Adrenal gland (tissue), 9 donors: ENCODE measurements at regions not wholly inside any gene's neighbourhood (a gene's known extent, or its start where the extent isn't known, plus 50 kb on each side); places are given as distances from the start of the nearest gene placed in this dataset.
A peak's percentile ranks its signal among the peaks of the same experiment; 100 is the strongest.

Experiments
- DNase-seq, 7 donors: peaks; one replicate each; pipeline ENCODE4 v3.0.0-alpha.2; 2019 to 2020
- H3K27ac ChIP-seq, 5 donors: fragments of 200-600 bp; sonication (generic) in 4 of 5; 1 replicate in 3 of 5; 2 replicates in 2 of 5; pipeline versions ENCODE4 v1.5.1 to v1.8.0; 2016 to 2020; ENCODE audit warnings: mild to moderate bottlenecking in 1 of 5
- H3K27me3 ChIP-seq: fragments of 200-600 bp; 2 replicates; pipeline ENCODE4 v1.8.0; 2021
- H3K36me3 ChIP-seq, 2 donors: fragments of 200-600 bp; replicated peaks in 1 of 2; 1 replicate in 1 of 2; 2 replicates in 1 of 2; pipeline versions ENCODE4 v1.5.1 to v1.8.0; 2018 to 2022
- H3K4me1 ChIP-seq, 2 donors: fragments of 200-600 bp; replicated peaks in 1 of 2; 1 replicate in 1 of 2; 2 replicates in 1 of 2; pipeline versions ENCODE4 v1.5.1 to v1.8.0; 2018 to 2021
- H3K4me3 ChIP-seq, 4 donors: fragments of 200-600 bp; sonication (generic) in 3 of 4; one replicate each; pipeline ENCODE4 v1.5.1; 2016 to 2018
- H3K9me3 ChIP-seq, 3 donors: fragments of 200-600 bp; sonication (generic) in 1 of 3; replicated peaks in 1 of 3; 1 replicate in 2 of 3; 2 replicates in 1 of 3; pipeline versions ENCODE4 v1.5.1 to v1.8.0; 2016 to 2021
- POLR2A ChIP-seq, 2 donors: fragments of 450-650 bp; IDR thresholded peaks; one replicate each; pipeline ENCODE4 v1.6.1; 2017; ENCODE audit warnings: antibody characterized with exemption in 2 of 2, mild to moderate bottlenecking in 2 of 2, moderate library complexity in 1 of 2
- WGBS, 4 donors: extraction: QIAGEN DNeasy Blood & Tissue Kit in 2 of 4; methylation state at CpG; one replicate each; pipeline versions ENCODE4 v1.1.5 to v1.1.7; 2013 to 2017; 5-methylcytosine and 5-hydroxymethylcytosine counted together
- intact Hi-C, 2 donors: fragments of 100-400 bp; cut with DNase I; formaldehyde crosslinking; loops; one replicate each; pipeline versions ENCODE4 v1.14.1 to v1.15.0; 2022 to 2023
- TF ChIP-seq, protein P1 (sequence below), 6 experiments: fragments of 450-650 bp in 4 of 6; fragments of 200-600 bp in 2 of 6; sonication (generic) in 1 of 6; IDR thresholded peaks; 1 replicate in 5 of 6; 2 replicates in 1 of 6; pipeline versions ENCODE4 v1.5.1 to v1.8.0; 2016 to 2021; ENCODE audit warnings: antibody characterized with exemption in 6 of 6, mild to moderate bottlenecking in 2 of 6, moderate library complexity in 1 of 6
- donor health status: healthy with polysubstance abuse.
- donor health status: Bipolar disorder and iron deficiency.
- donor health status: DM: yes; HTN: yes; CAD: no.
- donor health status: DM: no; HTN: no; CAD: no.
- donor health status: DM: no; HTN: no; CAD: no.

DNA sequence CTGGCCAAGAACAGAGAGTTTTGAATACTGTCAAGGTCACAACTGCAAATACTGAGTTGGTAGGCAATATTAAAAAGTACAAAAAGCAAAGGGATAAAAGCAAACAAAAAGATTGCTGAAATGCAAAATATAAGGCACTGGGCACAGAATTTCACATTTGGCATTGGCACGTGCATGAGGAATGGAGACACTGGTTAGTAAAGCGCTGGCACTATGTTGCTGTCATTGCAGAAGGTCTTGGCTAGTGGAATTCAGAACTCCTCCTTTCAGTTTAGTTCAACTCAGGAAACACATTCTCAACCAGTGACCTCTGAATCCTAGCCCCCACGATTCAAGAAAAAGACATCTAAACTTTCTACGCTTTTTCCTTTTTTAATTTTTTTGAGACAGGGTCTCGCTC is 111.8 kb upstream of the PSMD7 start:
- Histone ChIP-seq H3K36me3 (no peaks in the 10 kb centered on the region), H3K4me3 (no peak overlapping the region), H3K27ac (no peak overlapping the region), H3K9me3 (no peaks in the 10 kb centered on the region), H3K27me3 (no peaks in the 10 kb centered on the region), H3K4me1 (no peaks in the 10 kb centered on the region)
- intact Hi-C loops: no loop called here
- no peak for DNase-seq
- TF ChIP-seq, protein P1, sequence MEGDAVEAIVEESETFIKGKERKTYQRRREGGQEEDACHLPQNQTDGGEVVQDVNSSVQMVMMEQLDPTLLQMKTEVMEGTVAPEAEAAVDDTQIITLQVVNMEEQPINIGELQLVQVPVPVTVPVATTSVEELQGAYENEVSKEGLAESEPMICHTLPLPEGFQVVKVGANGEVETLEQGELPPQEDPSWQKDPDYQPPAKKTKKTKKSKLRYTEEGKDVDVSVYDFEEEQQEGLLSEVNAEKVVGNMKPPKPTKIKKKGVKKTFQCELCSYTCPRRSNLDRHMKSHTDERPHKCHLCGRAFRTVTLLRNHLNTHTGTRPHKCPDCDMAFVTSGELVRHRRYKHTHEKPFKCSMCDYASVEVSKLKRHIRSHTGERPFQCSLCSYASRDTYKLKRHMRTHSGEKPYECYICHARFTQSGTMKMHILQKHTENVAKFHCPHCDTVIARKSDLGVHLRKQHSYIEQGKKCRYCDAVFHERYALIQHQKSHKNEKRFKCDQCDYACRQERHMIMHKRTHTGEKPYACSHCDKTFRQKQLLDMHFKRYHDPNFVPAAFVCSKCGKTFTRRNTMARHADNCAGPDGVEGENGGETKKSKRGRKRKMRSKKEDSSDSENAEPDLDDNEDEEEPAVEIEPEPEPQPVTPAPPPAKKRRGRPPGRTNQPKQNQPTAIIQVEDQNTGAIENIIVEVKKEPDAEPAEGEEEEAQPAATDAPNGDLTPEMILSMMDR (IDR thresholded peaks at IDR 0.05): no peak
- TF ChIP-seq POLR2A (IDR thresholded peaks at IDR 0.05): no peak
- 74 to 83% (median 76%) methylated on average over 5 of the region's 5 CpGs for WGBS, 4 donors

DNA sequence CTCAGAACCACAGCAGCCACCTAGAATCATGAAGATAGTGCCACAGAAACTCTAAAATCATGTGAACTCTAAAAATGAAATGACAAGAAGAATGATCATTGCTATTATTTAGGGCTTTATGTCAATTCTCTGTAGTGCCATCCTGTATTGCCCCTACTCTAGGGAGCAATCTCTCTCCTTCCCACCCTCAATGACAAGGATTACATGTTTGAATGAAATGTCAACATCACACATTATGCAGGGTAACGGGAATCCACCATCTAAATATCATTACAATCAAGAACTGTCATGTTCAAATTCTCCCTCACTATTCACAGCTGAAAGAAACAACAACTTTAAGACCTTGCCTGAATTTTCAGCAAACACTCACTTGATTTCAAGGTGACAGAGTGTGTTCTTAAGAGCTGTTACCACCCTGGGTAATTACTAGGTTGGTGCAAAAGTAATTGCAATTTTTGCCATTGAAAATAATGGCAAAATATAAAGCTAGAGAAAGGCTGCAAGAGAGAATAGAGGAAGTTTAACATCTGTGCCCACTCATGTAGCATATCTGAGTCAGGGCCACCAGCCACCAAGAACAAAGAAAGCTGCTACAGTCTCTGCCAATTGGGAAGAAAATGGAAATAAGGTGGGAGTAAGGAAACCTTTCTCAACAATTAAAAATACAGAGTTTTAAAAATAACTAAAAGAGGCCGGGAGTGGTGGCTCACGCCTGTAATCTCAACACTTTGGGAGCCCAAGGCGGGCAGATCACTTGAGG is 112.8 kb upstream of the PSMD7 start:
- WGBS, 4 donors: 88 to 95% (median 91%) methylated on average over 4 of the region's 4 CpGs
- TF ChIP-seq, protein P1 (IDR thresholded peaks at IDR 0.05): no peak
- no peak for TF ChIP-seq POLR2A (IDR thresholded peaks at IDR 0.05)
- intact Hi-C loops: no loop called here

DNA sequence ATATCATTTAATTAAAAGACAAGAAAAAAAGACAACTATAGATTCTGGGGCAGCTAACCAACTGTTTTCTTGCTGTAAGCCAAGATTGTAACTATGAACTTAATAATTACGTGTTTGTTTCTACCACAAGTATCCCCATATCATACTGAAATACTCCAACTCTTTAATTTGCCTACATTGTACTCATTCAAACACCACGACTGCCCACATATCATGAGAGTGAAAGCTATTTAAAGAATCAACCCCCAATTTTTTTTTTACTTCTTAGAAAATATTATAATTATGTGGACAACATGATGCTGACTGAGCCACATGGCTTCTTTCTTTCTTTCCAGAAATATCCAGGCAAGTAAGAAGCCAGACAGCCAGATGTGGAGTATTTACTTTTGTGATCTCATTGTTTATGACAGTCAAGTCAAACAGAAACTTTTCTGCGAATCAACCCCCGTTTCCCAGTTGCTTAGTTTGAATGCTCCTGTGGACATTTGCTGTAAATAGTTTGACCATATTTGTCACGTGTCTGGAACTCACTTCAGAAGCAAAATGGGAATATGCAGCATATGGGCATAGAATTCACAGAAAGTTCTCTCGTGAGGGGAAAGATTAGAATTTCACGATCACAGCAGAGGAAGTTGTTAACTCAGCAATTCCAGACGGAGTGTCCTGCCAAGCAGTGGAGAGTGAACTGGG is 126.8 kb upstream of the PSMD7 start:
- intact Hi-C loops: no loop called here
- no peak for DNase-seq
- Histone ChIP-seq H3K27ac (no peak overlapping the region), H3K27me3 (no peaks in the 10 kb centered on the region), H3K36me3 (no peaks in the 10 kb centered on the region), H3K4me1 (no peaks in the 10 kb centered on the region), H3K9me3 (no peaks in the 10 kb centered on the region), H3K4me3 (peak overlapping the region in 1 of 4 donors; percentile 35)
- WGBS, 4 donors: 51 to 63% (median 62%) methylated on average over 8 of the region's 8 CpGs
- TF ChIP-seq, protein P1 (IDR thresholded peaks at IDR 0.05): no peak
- TF ChIP-seq POLR2A (IDR thresholded peaks at IDR 0.05): no peak

More for the DNA sequence above, 112.8 kb upstream of the PSMD7 start:
- DNase-seq: no peak
- no peaks in the 10 kb centered on the region for H3K9me3 ChIP-seq
- no peaks in the 10 kb centered on the region for H3K4me1 ChIP-seq
- no peak overlapping the region for H3K4me3 ChIP-seq
- no peaks in the 10 kb centered on the region for H3K36me3 ChIP-seq
- no peak overlapping the region for H3K27ac ChIP-seq
- H3K27me3 ChIP-seq: no peaks in the 10 kb centered on the region

GRCh38 chr16:74169066-74169465 is 127.5 kb upstream of the PSMD7 start:
- 76 to 91% (median 88%) methylated on average over 3 of the region's 3 CpGs for WGBS, 4 donors
- no peak for DNase-seq
- no peak overlapping the region for H3K4me3 ChIP-seq
- no peaks in the 10 kb centered on the region for H3K9me3 ChIP-seq
- intact Hi-C loops: no loop called here
- TF ChIP-seq, protein P1 (IDR thresholded peaks at IDR 0.05): no peak
- no peak for TF ChIP-seq POLR2A (IDR thresholded peaks at IDR 0.05)
- H3K4me1 ChIP-seq: no peaks in the 10 kb centered on the region
- H3K27ac ChIP-seq: no peak overlapping the region
- no peaks in the 10 kb centered on the region for H3K27me3 ChIP-seq
- H3K36me3 ChIP-seq: no peaks in the 10 kb centered on the region
